ENCODE measurements at regions not wholly inside any gene's neighbourhood (a gene's known extent, or its start where the extent isn't known, plus 50 kb on each side); places are given as distances from the start of the nearest gene placed in this dataset.

- no peak for TF ChIP-seq CTCF (IDR thresholded peaks at IDR 0.05; ENCODE audit: low read depth, low read length)
- no peak for TF ChIP-seq POLR2A (IDR thresholded peaks at IDR 0.05; ENCODE audit: extremely low read depth, insufficient read length)
- no peak for TF ChIP-seq MAX (IDR thresholded peaks at IDR 0.05; ENCODE audit: low read depth, low read length)
These were observed 1309.0 kb downstream of the EPHA7 start for GRCh38 chr6:92110403-92110802.
